ENCODE measurements at regions not wholly inside any gene's neighbourhood (a gene's known extent, or its start where the extent isn't known, plus 50 kb on each side); places are given as distances from the start of the nearest gene placed in this dataset.

- TF ChIP-seq CTCF (IDR thresholded peaks at IDR 0.05) (no peak), EZH2 (IDR thresholded peaks at IDR 0.05; ENCODE audit: borderline replicate concordance, insufficient read depth, low read depth, low read length, poor library complexity, severe bottlenecking) (no peak)
Observed at GRCh38 chr1:226473325-226473724, 65.4 kb upstream of the PARP1 start.

All from B cell (primary cell).